Neural crest cell (in vitro differentiated cells): ENCODE measurements at regions not wholly inside any gene's neighbourhood (a gene's known extent, or its start where the extent isn't known, plus 50 kb on each side); places are given as distances from the start of the nearest gene placed in this dataset.

ENCODE experiments used
- DNase-seq: peaks from one replicate; pipeline ENCODE4 v3.0.0; 2021; ENCODE audit warnings: low read depth, mixed read lengths, low spot score
- H3K27ac Mint-ChIP-seq: one replicate; pipeline ENCODE4 v1.8.0; 2021; ENCODE audit warnings: mild to moderate bottlenecking, mixed read lengths; ENCODE audit not compliant: unreplicated experiment
- H3K27me3 Mint-ChIP-seq: 2 replicates; pipeline ENCODE4 v1.8.0; 2021; ENCODE audit warnings: low read depth, mild to moderate bottlenecking, mixed read lengths
- H3K36me3 Mint-ChIP-seq: 2 replicates; pipeline ENCODE4 v1.8.0; 2021; ENCODE audit warnings: low read depth, mild to moderate bottlenecking, mixed read lengths
- H3K4me1 Mint-ChIP-seq: 2 replicates; pipeline ENCODE4 v1.8.0; 2021; ENCODE audit warnings: mixed read lengths
- H3K4me3 Mint-ChIP-seq: one replicate; pipeline ENCODE4 v1.8.0; 2021; ENCODE audit warnings: mild to moderate bottlenecking, mixed read lengths
- H3K9me3 Mint-ChIP-seq: 2 replicates; pipeline ENCODE4 v1.8.0; 2021; ENCODE audit warnings: mixed read lengths
- CTCF ChIP-seq: fragments of 200-600 bp; sonication (generic); conservative IDR thresholded peaks from 2 replicates; pipeline ENCODE4 v1.5.0; 2021; ENCODE audit warnings: antibody characterized with exemption, mild to moderate bottlenecking

- H3K27me3 Mint-ChIP-seq = no peaks in the 10 kb centered on the region
- no peak overlapping the region for H3K27ac Mint-ChIP-seq
- peaks cover 4% of the 10 kb centered on the region for H3K9me3 Mint-ChIP-seq
- no peak overlapping the region for H3K4me3 Mint-ChIP-seq
- no peaks in the 10 kb centered on the region for H3K4me1 Mint-ChIP-seq
- TF ChIP-seq CTCF = no peak
- no peak for DNase-seq
- no peaks in the 10 kb centered on the region for H3K36me3 Mint-ChIP-seq
These were observed 94.0 kb upstream of the PCGF5 start for GRCh38 chr10:91126471-91126870.

- H3K4me1 Mint-ChIP-seq = no peaks in the 10 kb centered on the region
- no peaks in the 10 kb centered on the region for H3K36me3 Mint-ChIP-seq
- H3K27me3 Mint-ChIP-seq = no peaks in the 10 kb centered on the region
- TF ChIP-seq CTCF = no peak
- no peak overlapping the region for H3K4me3 Mint-ChIP-seq
- H3K27ac Mint-ChIP-seq = no peak overlapping the region
- no peak for DNase-seq
- H3K9me3 Mint-ChIP-seq = peaks cover 4% of the 10 kb centered on the region
These were observed 93.0 kb upstream of the PCGF5 start for GRCh38 chr10:91127341-91128082.

- Mint-ChIP-seq H3K27ac (no peak overlapping the region), H3K9me3 (no peaks in the 10 kb centered on the region), H3K4me3 (no peak overlapping the region), H3K36me3 (no peaks in the 10 kb centered on the region), H3K4me1 (no peaks in the 10 kb centered on the region), H3K27me3 (no peaks in the 10 kb centered on the region)
- TF ChIP-seq CTCF = no peak
- no peak for DNase-seq
These were observed 85.3 kb upstream of the PCGF5 start for GRCh38 chr10:91135113-91135512.

GRCh38 chr10:91137011-91137643 is 83.3 kb upstream of the PCGF5 start:
- no peak for TF ChIP-seq CTCF
- DNase-seq = no peak
- H3K4me1 Mint-ChIP-seq = no peaks in the 10 kb centered on the region
- H3K4me3 Mint-ChIP-seq = no peak overlapping the region
- no peaks in the 10 kb centered on the region for H3K9me3 Mint-ChIP-seq
- H3K27ac Mint-ChIP-seq = no peak overlapping the region
- H3K36me3 Mint-ChIP-seq = no peaks in the 10 kb centered on the region
- H3K27me3 Mint-ChIP-seq = no peaks in the 10 kb centered on the region

- no peak for TF ChIP-seq CTCF
- H3K36me3 Mint-ChIP-seq = no peaks in the 10 kb centered on the region
These were observed 82.6 kb upstream of the PCGF5 start for GRCh38 chr10:91137822-91138221.

More at GRCh38 chr10:91137822-91138221, 82.6 kb upstream of the PCGF5 start:
- Mint-ChIP-seq H3K4me1 (no peaks in the 10 kb centered on the region), H3K4me3 (no peak overlapping the region), H3K9me3 (no peaks in the 10 kb centered on the region), H3K27me3 (no peaks in the 10 kb centered on the region), H3K27ac (no peak overlapping the region)
- DNase-seq = no peak
